Chondrocyte (in vitro differentiated cells): ENCODE measurements at regions not wholly inside any gene's neighbourhood (a gene's known extent, or its start where the extent isn't known, plus 50 kb on each side); places are given as distances from the start of the nearest gene placed in this dataset.
"Not testable (repeated sequence)": the region's sequence is repeated elsewhere in the genome, so short reads cannot be mapped to it uniquely, and the experiment has no call there.

Source experiments
- DNase-seq: peaks from one replicate; pipeline ENCODE4 v3.0.0; 2021; ENCODE audit warnings: mixed read lengths, low spot score
- H3K27ac Mint-ChIP-seq: one replicate; pipeline ENCODE4 v1.8.0; 2021; ENCODE audit warnings: mild to moderate bottlenecking, moderate library complexity, mixed read lengths; ENCODE audit not compliant: unreplicated experiment
- H3K27me3 Mint-ChIP-seq: 2 replicates; pipeline ENCODE4 v1.8.0; 2021; ENCODE audit warnings: low read depth, mixed read lengths
- H3K36me3 Mint-ChIP-seq: 2 replicates; pipeline ENCODE4 v1.8.0; 2021; ENCODE audit warnings: low read depth, mixed read lengths
- H3K4me1 Mint-ChIP-seq: 2 replicates; pipeline ENCODE4 v1.8.0; 2021; ENCODE audit warnings: low read depth, mild to moderate bottlenecking, mixed read lengths
- H3K4me3 Mint-ChIP-seq: one replicate; pipeline ENCODE4 v1.8.0; 2021; ENCODE audit warnings: mild to moderate bottlenecking, moderate library complexity, mixed read lengths; ENCODE audit not compliant: unreplicated experiment
- H3K9me3 Mint-ChIP-seq: 2 replicates; pipeline ENCODE4 v1.8.0; 2021; ENCODE audit warnings: low read depth, mixed read lengths
- CTCF ChIP-seq: fragments of 200-600 bp; sonication (generic); IDR thresholded peaks from 2 replicates; pipeline ENCODE4 v1.5.0; 2021; ENCODE audit warnings: antibody characterized with exemption, mild to moderate bottlenecking, moderate library complexity

- H3K4me3 Mint-ChIP-seq, H3K9me3 Mint-ChIP-seq, H3K27me3 Mint-ChIP-seq, H3K36me3 Mint-ChIP-seq, DNase-seq, H3K4me1 Mint-ChIP-seq, H3K27ac Mint-ChIP-seq: not testable (repeated sequence)
- peak; percentile 69 for TF ChIP-seq CTCF
Measured at GRCh38 chr9:43127949-43128348, 944.5 kb downstream of the SPATA31A6 start.

DNA sequence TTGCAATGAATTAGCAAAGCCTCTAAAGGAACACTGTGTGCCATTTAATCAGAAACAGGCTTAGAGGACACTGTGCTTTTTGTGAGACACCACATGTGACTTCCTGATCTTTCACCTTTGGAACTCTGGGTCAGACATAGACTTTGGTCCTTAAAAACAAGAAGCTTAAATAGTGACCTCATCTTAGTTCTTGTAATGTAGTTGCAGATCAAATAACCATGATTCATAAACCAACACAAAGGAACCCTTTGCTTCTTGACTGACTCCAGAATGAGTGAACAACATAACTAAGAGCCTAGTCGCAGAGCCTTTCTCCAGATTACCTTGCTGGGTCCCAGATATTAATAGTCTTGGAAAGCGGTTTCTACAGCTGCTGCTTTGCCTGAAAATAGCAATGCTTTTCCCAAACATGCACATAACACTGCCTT is 947.3 kb downstream of the SPATA31A6 start:
- not testable (repeated sequence) for H3K9me3 Mint-ChIP-seq, H3K27ac Mint-ChIP-seq

GRCh38 chr9:43135440-43135839 is 952.0 kb downstream of the SPATA31A6 start:
- not testable (repeated sequence) for DNase-seq, H3K4me3 Mint-ChIP-seq, H3K27me3 Mint-ChIP-seq, H3K36me3 Mint-ChIP-seq, H3K9me3 Mint-ChIP-seq
- Mint-ChIP-seq H3K4me1 (peaks cover 21% of the 10 kb centered on the region), H3K27ac (peak overlapping the region; percentile 49)

More for the DNA sequence above, 947.3 kb downstream of the SPATA31A6 start:
- H3K27me3 Mint-ChIP-seq, DNase-seq, H3K36me3 Mint-ChIP-seq, H3K4me1 Mint-ChIP-seq, H3K4me3 Mint-ChIP-seq: not testable (repeated sequence)

GRCh38 chr9:43138909-43139308 is 955.5 kb downstream of the SPATA31A6 start:
- H3K27ac Mint-ChIP-seq, DNase-seq, H3K9me3 Mint-ChIP-seq, H3K4me3 Mint-ChIP-seq, H3K27me3 Mint-ChIP-seq, H3K36me3 Mint-ChIP-seq: not testable (repeated sequence)
- peaks cover 20% of the 10 kb centered on the region for H3K4me1 Mint-ChIP-seq

DNA sequence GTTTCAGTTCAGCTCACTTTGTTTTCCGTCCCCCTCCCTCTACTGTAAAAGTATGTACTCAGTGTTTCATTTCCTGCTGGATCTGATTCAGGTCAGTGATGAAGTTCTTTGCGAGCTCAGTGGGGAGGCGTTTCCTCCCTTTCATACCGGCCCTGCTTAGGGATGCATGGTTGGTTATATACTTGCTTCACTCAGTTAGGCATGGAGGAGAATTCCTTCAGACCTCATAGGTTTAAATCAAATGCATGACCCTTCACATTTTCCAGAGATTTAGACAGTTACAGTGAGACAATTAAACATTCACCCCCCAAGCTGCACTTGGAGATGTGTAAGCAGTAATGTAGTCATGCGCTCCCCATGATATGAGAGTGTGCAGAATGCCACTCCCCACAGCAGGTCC is 955.9 kb downstream of the SPATA31A6 start:
- peaks cover 20% of the 10 kb centered on the region for H3K4me1 Mint-ChIP-seq
- not testable (repeated sequence) for H3K9me3 Mint-ChIP-seq, DNase-seq, H3K27ac Mint-ChIP-seq, H3K4me3 Mint-ChIP-seq, H3K36me3 Mint-ChIP-seq, H3K27me3 Mint-ChIP-seq

DNA sequence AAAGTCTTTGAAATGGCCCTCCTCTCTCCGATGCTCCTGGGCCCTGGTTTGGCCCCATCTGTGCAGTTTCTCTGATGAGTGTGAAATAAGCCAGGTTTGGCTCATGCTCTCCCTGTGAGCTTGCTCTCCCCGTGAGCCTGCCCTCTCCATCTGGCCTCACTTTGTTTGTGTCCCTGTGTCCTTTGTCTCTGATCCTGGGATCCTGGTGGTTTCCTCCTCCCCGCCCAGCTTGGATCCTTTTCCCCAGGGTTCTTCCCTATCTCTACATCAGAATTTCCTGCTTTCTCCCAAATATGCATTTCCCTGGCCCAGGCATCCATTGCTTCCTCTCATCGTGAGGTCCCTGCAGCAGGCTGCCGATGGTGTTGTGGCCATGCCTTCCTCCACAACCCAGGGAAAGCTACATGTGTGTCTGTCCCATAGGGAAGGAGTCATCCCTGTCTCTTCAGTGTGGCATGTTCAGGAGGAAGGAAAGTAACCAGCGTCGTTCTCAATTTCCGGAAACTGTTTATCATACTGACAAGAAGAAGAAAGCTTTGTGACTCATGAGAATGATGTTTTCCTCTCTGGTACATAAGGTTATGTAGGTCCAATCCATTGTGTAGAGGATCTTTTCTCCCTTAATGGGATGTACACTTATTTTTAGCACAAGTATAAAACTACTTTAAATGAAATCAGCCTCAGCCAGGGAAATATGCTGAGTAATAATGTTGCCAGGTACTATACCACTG is 956.6 kb downstream of the SPATA31A6 start:
- not testable (repeated sequence) for H3K27me3 Mint-ChIP-seq, H3K9me3 Mint-ChIP-seq, H3K36me3 Mint-ChIP-seq, H3K4me3 Mint-ChIP-seq, DNase-seq
- H3K27ac Mint-ChIP-seq: peak overlapping the region; percentile 61
- H3K4me1 Mint-ChIP-seq: peaks cover 20% of the 10 kb centered on the region
